CD14-positive monocyte (primary cell): ENCODE measurements at regions not wholly inside any gene's neighbourhood (a gene's known extent, or its start where the extent isn't known, plus 50 kb on each side); places are given as distances from the start of the nearest gene placed in this dataset.

ENCODE experiments used
- DNase-seq, 3 donors: peaks; one replicate each; pipeline ENCODE4 v3.0.0-alpha.2; 2011 to 2022
- H2AFZ ChIP-seq: 2 replicates; pipeline ENCODE4 v1.6.0; 2012; ENCODE audit warnings: mild to moderate bottlenecking, low read depth, low read length, inconsistent platforms; ENCODE audit not compliant: insufficient read depth, poor library complexity, severe bottlenecking
- H3K27ac ChIP-seq, 2 donors: 1 replicate in 1 of 2; 2 replicates in 1 of 2; pipeline ENCODE4 v1.5.1; 2012 to 2013; ENCODE audit warnings: low read length in 2 of 2, control low read depth in 1 of 2, inconsistent platforms in 1 of 2, low read depth in 1 of 2, mild to moderate bottlenecking in 1 of 2
- H3K27me3 ChIP-seq, 2 donors: one replicate each; pipeline versions ENCODE4 v1.6.0 to v1.6.1; 2011 to 2013; ENCODE audit warnings: low read length in 2 of 2; ENCODE audit not compliant: control insufficient read depth in 2 of 2, insufficient read depth in 2 of 2
- H3K36me3 ChIP-seq, 2 donors: replicated peaks in 1 of 2; 1 replicate in 1 of 2; 2 replicates in 1 of 2; pipeline versions ENCODE4 v1.5.1 to v1.6.1; 2012 to 2013; ENCODE audit warnings: low read length in 2 of 2, control low read depth in 1 of 2, inconsistent platforms in 1 of 2, mild to moderate bottlenecking in 1 of 2; ENCODE audit not compliant: insufficient read depth in 2 of 2, control insufficient read depth in 1 of 2
- H3K4me1 ChIP-seq, 2 donors: 1 replicate in 1 of 2; 2 replicates in 1 of 2; pipeline versions ENCODE4 v1.5.1 to v1.6.1; 2012 to 2013; ENCODE audit warnings: low read length in 2 of 2, control low read depth in 1 of 2, inconsistent platforms in 1 of 2, mild to moderate bottlenecking in 1 of 2, moderate library complexity in 1 of 2; ENCODE audit not compliant: insufficient read depth in 2 of 2, control insufficient read depth in 1 of 2
- H3K4me2 ChIP-seq: replicated peaks from 2 replicates; pipeline ENCODE3; 2012; ENCODE audit warnings: low read length, moderate library complexity, mild to moderate bottlenecking; ENCODE audit not compliant: poor library complexity, severe bottlenecking; ENCODE audit errors: extremely low read depth
- H3K4me3 ChIP-seq, 3 experiments: fragments of 200-600 bp in 1 of 3; sonication (generic) in 1 of 3; replicated peaks in 1 of 3; 1 replicate in 2 of 3; 2 replicates in 1 of 3; pipeline ENCODE4 v1.5.1; 2011 to 2013; ENCODE audit warnings: low read length in 3 of 3, mild to moderate bottlenecking in 3 of 3, control low read depth in 2 of 3, low read depth in 2 of 3, inconsistent platforms in 1 of 3, moderate library complexity in 1 of 3
- H3K79me2 ChIP-seq: 2 replicates; pipeline ENCODE4 v1.6.0; 2012; ENCODE audit warnings: mild to moderate bottlenecking, control low read depth, inconsistent platforms, low read length, moderate library complexity; ENCODE audit not compliant: insufficient read depth
- H3K9ac ChIP-seq: 2 replicates; pipeline ENCODE4 v1.6.0; 2017; ENCODE audit warnings: low read length, mild to moderate bottlenecking; ENCODE audit not compliant: insufficient read depth, poor library complexity, severe bottlenecking
- H3K9me3 ChIP-seq, 2 donors: replicated peaks in 1 of 2; 1 replicate in 1 of 2; 2 replicates in 1 of 2; pipeline versions ENCODE4 v1.5.1 to v1.6.1; 2012 to 2013; ENCODE audit warnings: low read length in 2 of 2, control low read depth in 1 of 2; ENCODE audit not compliant: control insufficient read depth in 1 of 2, insufficient read depth in 1 of 2
- H4K20me1 ChIP-seq: 2 replicates; pipeline ENCODE4 v1.6.0; 2012; ENCODE audit warnings: mild to moderate bottlenecking, low read length, control low read depth, moderate library complexity; ENCODE audit not compliant: insufficient read depth
- H3K27ac Mint-ChIP-seq, 7 donors: one replicate each; pipeline ENCODE4 v1.8.0; 2020; ENCODE audit warnings: mild to moderate bottlenecking in 7 of 7, mixed read lengths in 7 of 7, moderate library complexity in 6 of 7, inconsistent platforms in 2 of 7
- H3K27me3 Mint-ChIP-seq, 3 donors: one replicate each; pipeline ENCODE4 v1.8.0; 2021 to 2022; ENCODE audit warnings: low read depth in 3 of 3, mild to moderate bottlenecking in 3 of 3, mixed read lengths in 3 of 3, moderate library complexity in 3 of 3, inconsistent platforms in 1 of 3
- H3K36me3 Mint-ChIP-seq, 2 donors: one replicate each; pipeline ENCODE4 v1.8.0; 2020; ENCODE audit warnings: mixed read lengths in 2 of 2, inconsistent platforms in 1 of 2, mild to moderate bottlenecking in 1 of 2
- H3K4me1 Mint-ChIP-seq: one replicate; pipeline ENCODE4 v1.8.0; 2020; ENCODE audit warnings: mild to moderate bottlenecking, mixed read lengths
- H3K4me3 Mint-ChIP-seq, 2 donors: one replicate each; pipeline ENCODE4 v1.8.0; 2020; ENCODE audit warnings: mild to moderate bottlenecking in 2 of 2, mixed read lengths in 2 of 2, moderate library complexity in 1 of 2
- H3K9me3 Mint-ChIP-seq, 7 donors: one replicate each; pipeline ENCODE4 v1.8.0; 2020 to 2022; ENCODE audit warnings: mixed read lengths in 7 of 7, mild to moderate bottlenecking in 6 of 7, moderate library complexity in 6 of 7, inconsistent platforms in 2 of 7
- WGBS: methylation state at CpG from one replicate; pipeline ENCODE4 v1.1.5; 2013; ENCODE audit warnings: missing lambda C conversion rate; ENCODE audit not compliant: insufficient coverage; 5-methylcytosine and 5-hydroxymethylcytosine counted together
- intact Hi-C, 2 donors: fragments of 100-400 bp; cut with micrococcal nuclease; formaldehyde crosslinking; loops; one replicate each; pipeline versions ENCODE4 v1.15.0 to v1.15.1; 2023
- TF ChIP-seq, protein P1 (sequence below): fragments of 200-600 bp; IDR thresholded peaks from one replicate; pipeline ENCODE4 v1.8.0; 2022; ENCODE audit warnings: antibody characterized with exemption, mild to moderate bottlenecking

DNA sequence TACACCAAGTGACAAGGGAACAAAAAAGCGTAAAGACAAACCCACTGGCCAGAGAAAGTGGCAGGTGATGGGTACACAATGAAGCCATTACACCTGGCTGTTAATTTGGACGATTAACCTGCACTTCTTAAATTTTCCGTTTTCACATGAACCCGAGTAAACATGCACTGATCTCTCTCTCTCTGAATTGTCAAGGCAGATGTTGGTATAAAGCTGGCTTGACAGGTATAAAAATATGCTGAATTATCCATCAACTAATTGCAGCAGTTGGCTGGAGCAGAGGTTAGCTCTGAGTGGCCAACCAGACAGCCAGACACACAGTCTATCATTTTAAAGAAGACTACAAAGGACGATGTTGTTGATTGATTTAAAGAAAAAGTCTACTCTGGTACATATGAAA is 561.7 kb upstream of the ALCAM start:
- no peak overlapping the region for H3K27ac Mint-ChIP-seq
- Histone ChIP-seq H3K4me2 (no peak overlapping the region), H3K9me3 (no peaks in the 10 kb centered on the region), H3K27ac (no peak overlapping the region), H3K4me3 (no peak overlapping the region), H3K36me3 (no peaks in the 10 kb centered on the region), H3K27me3 (no peaks in the 10 kb centered on the region), H2AFZ (no peak overlapping the region), H3K4me1 (no peaks in the 10 kb centered on the region), H4K20me1 (no peaks in the 10 kb centered on the region), H3K9ac (no peak overlapping the region), H3K79me2 (no peaks in the 10 kb centered on the region)
- 82% methylated on average over 2 of the region's 5 CpGs for WGBS
- no peak overlapping the region for H3K4me3 Mint-ChIP-seq
- H3K9me3 Mint-ChIP-seq = peaks cover 0 to 4% (median 0%) of the 10 kb centered on the region in 7 donors
- TF ChIP-seq, protein P1, sequence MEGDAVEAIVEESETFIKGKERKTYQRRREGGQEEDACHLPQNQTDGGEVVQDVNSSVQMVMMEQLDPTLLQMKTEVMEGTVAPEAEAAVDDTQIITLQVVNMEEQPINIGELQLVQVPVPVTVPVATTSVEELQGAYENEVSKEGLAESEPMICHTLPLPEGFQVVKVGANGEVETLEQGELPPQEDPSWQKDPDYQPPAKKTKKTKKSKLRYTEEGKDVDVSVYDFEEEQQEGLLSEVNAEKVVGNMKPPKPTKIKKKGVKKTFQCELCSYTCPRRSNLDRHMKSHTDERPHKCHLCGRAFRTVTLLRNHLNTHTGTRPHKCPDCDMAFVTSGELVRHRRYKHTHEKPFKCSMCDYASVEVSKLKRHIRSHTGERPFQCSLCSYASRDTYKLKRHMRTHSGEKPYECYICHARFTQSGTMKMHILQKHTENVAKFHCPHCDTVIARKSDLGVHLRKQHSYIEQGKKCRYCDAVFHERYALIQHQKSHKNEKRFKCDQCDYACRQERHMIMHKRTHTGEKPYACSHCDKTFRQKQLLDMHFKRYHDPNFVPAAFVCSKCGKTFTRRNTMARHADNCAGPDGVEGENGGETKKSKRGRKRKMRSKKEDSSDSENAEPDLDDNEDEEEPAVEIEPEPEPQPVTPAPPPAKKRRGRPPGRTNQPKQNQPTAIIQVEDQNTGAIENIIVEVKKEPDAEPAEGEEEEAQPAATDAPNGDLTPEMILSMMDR = no peak
- H3K27me3 Mint-ChIP-seq = no peaks in the 10 kb centered on the region
- intact Hi-C loops = no loop called here
- H3K4me1 Mint-ChIP-seq = no peaks in the 10 kb centered on the region
- DNase-seq = no peak
- no peaks in the 10 kb centered on the region for H3K36me3 Mint-ChIP-seq

DNA sequence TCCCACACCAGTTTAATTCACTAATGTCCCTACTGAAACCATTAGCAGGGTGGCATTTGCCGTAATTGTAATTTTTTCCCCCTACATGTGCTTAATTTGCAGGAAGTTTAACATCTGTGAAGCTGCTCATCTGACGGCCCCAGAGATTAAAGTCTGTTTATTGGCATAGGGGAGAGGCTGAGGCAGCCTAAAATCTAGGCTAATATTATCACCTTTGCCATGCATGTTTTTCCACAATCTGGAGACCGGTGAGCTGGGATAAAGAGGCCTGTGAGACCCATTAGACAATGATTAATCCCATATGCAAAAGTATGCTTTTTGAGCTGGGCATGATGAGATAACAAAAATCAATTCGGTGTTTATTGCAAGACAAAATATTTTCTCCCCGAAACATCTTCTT is 561.2 kb upstream of the ALCAM start:
- H3K4me2 ChIP-seq = no peak overlapping the region
- no peaks in the 10 kb centered on the region for H3K27me3 ChIP-seq
- H3K27ac Mint-ChIP-seq = no peak overlapping the region
- no peaks in the 10 kb centered on the region for H4K20me1 ChIP-seq
- TF ChIP-seq, protein P1 = no peak
- peaks cover 0 to 4% (median 2%) of the 10 kb centered on the region in 7 donors for H3K9me3 Mint-ChIP-seq
- no peak overlapping the region for H3K4me3 ChIP-seq
- intact Hi-C loops = no loop called here
- no peak for DNase-seq
- H3K36me3 ChIP-seq = no peaks in the 10 kb centered on the region
- no peaks in the 10 kb centered on the region for H3K4me1 ChIP-seq
- no peaks in the 10 kb centered on the region for H3K79me2 ChIP-seq
- H3K36me3 Mint-ChIP-seq = no peaks in the 10 kb centered on the region
- no peaks in the 10 kb centered on the region for H3K27me3 Mint-ChIP-seq
- no peaks in the 10 kb centered on the region for H3K4me1 Mint-ChIP-seq
- WGBS = no CpG with 5 or more reads among the region's 5 CpGs
- H3K4me3 Mint-ChIP-seq = no peak overlapping the region
- H3K9ac ChIP-seq = no peak overlapping the region
- no peaks in the 10 kb centered on the region for H3K9me3 ChIP-seq
- no peak overlapping the region for H2AFZ ChIP-seq
- H3K27ac ChIP-seq = no peak overlapping the region
